ENCODE measurements at regions not wholly inside any gene's neighbourhood (a gene's known extent, or its start where the extent isn't known, plus 50 kb on each side); places are given as distances from the start of the nearest gene placed in this dataset.

DNA sequence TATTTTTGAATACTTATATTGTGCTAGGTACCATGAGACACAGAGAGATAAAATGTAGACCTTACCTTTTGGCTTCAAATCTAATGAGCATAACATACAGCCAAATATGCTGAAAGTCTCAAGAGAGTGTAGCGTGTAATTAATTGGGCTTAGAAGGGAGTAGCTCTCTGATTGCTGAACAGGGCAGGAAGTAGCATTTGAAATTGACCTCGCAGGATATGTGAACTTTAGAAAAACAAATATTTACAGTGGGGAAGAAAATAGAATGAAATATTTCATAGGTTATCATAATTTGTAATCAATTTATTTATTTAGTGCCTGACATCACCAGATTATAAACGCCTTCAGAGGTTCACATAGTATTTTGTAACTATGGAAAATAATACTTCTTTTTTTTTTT, 327.1 kb downstream of the RFC3 start:
- DNase-seq (ENCODE audit: extremely low spot score, unreplicated experiment) = no peak
- Mint-ChIP-seq H3K27ac (no peak overlapping the region), H3K36me3 (no peaks in the 10 kb centered on the region), H3K4me3 (no peak overlapping the region), H3K9me3 (no peaks in the 10 kb centered on the region), H3K4me1 (ENCODE audit: unreplicated experiment) (no peaks in the 10 kb centered on the region), H3K27me3 (no peaks in the 10 kb centered on the region)
- TF ChIP-seq, protein P1, sequence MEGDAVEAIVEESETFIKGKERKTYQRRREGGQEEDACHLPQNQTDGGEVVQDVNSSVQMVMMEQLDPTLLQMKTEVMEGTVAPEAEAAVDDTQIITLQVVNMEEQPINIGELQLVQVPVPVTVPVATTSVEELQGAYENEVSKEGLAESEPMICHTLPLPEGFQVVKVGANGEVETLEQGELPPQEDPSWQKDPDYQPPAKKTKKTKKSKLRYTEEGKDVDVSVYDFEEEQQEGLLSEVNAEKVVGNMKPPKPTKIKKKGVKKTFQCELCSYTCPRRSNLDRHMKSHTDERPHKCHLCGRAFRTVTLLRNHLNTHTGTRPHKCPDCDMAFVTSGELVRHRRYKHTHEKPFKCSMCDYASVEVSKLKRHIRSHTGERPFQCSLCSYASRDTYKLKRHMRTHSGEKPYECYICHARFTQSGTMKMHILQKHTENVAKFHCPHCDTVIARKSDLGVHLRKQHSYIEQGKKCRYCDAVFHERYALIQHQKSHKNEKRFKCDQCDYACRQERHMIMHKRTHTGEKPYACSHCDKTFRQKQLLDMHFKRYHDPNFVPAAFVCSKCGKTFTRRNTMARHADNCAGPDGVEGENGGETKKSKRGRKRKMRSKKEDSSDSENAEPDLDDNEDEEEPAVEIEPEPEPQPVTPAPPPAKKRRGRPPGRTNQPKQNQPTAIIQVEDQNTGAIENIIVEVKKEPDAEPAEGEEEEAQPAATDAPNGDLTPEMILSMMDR (conservative IDR thresholded peaks at IDR 0.05) = no peak

DNA sequence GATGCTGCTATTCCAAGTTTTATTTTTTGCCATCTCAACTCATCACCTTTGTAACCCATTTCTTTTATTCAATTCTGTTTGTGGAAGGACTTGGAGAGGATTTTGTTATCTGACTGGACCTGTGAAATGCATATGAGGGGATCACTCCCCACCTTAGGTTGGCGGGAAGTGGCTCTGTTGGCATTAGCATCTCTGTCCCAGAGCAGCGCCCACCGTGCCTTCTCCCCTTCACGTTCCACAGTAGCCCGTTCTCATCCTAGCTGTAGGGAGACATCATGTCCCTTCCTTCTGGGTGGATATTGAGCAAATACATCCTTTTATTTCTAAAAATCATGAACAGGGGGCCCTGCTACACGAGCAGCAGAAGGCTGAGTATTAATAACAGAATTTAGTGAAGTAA, 330.4 kb downstream of the RFC3 start:
- Mint-ChIP-seq H3K27me3 (peaks cover 4% of the 10 kb centered on the region), H3K4me3 (no peak overlapping the region), H3K4me1 (ENCODE audit: unreplicated experiment) (no peaks in the 10 kb centered on the region), H3K36me3 (no peaks in the 10 kb centered on the region), H3K9me3 (peaks cover 5% of the 10 kb centered on the region), H3K27ac (no peak overlapping the region)
- no peak for DNase-seq (ENCODE audit: extremely low spot score, unreplicated experiment)
- TF ChIP-seq, protein P1 (conservative IDR thresholded peaks at IDR 0.05) = no peak

DNA sequence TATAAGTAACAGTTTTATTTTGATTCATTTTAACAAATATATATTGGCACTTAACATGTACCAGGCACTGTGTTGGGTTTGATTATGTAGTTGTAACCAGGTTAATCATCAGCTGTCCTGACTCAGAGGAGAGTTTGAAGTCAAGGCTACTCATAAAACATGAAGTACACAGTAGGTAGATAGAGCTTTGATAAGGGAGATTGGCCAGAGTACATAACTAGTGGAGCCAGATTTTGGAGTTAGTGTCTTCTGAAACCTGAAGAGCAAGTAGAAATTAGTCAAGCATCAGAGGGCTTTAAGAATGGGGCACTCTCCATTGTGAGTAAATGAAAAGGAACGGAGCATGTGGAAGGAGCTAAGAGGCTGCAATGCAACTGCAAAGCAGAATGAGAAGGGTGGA, 333.9 kb downstream of the RFC3 start:
- DNase-seq (ENCODE audit: extremely low spot score, unreplicated experiment) = no peak
- TF ChIP-seq, protein P1 (conservative IDR thresholded peaks at IDR 0.05) = no peak
- Mint-ChIP-seq H3K36me3 (no peaks in the 10 kb centered on the region), H3K4me1 (ENCODE audit: unreplicated experiment) (peaks cover 10% of the 10 kb centered on the region), H3K4me3 (no peak overlapping the region), H3K27me3 (peaks cover 4% of the 10 kb centered on the region), H3K9me3 (peaks cover 5% of the 10 kb centered on the region), H3K27ac (no peak overlapping the region)

DNA sequence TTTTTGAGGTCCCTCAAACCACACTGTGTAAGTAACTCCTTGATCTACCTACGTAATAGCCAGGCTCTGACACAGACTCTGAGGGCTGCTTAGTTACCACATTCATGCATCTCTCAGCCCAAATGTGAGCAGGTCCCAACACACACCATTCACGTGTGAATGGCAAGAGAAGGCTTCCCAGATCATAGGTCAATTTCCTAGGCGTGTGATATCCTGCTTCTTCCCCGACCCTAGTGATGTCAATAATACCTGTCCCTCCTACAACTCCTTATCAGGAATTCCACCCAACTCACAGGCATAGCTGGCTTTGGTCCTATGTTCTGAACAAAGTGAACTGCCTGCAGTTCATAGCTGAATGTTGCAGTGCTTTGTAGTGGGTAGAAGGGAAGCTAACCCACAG, 334.5 kb downstream of the RFC3 start:
- peaks cover 5% of the 10 kb centered on the region for H3K9me3 Mint-ChIP-seq
- no peak for DNase-seq (ENCODE audit: extremely low spot score, unreplicated experiment)
- TF ChIP-seq, protein P1 (conservative IDR thresholded peaks at IDR 0.05) = no peak
- H3K4me3 Mint-ChIP-seq = no peak overlapping the region
- H3K36me3 Mint-ChIP-seq = no peaks in the 10 kb centered on the region
- peaks cover 7% of the 10 kb centered on the region for H3K27me3 Mint-ChIP-seq
- H3K4me1 Mint-ChIP-seq (ENCODE audit: unreplicated experiment) = peaks cover 15% of the 10 kb centered on the region
- no peak overlapping the region for H3K27ac Mint-ChIP-seq

DNA sequence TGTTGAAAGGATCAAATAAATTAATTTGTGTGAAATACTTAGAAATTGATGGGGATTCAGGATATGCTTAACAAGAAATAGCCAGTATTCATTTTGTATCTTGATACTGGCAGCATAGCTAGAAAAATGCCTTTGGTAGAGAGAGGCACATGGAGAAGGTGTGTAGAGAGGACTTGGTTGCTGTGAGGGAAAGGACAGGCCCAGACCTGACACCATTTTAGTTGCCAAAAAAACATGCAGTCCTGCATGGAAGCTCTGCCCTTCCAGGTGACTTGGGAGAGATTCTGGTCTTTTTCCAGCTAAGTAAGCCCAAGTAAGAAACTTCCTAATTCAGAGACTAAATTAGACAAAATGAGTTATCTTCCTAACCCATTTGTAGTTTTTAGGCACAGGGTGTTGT, 335.0 kb downstream of the RFC3 start:
- H3K4me1 Mint-ChIP-seq (ENCODE audit: unreplicated experiment) = peaks cover 16% of the 10 kb centered on the region
- TF ChIP-seq, protein P1 (conservative IDR thresholded peaks at IDR 0.05) = no peak
- peaks cover 5% of the 10 kb centered on the region for H3K9me3 Mint-ChIP-seq
- H3K27ac Mint-ChIP-seq = no peak overlapping the region
- H3K27me3 Mint-ChIP-seq = peaks cover 8% of the 10 kb centered on the region
- no peak overlapping the region for H3K4me3 Mint-ChIP-seq
- no peak for DNase-seq (ENCODE audit: extremely low spot score, unreplicated experiment)
- no peaks in the 10 kb centered on the region for H3K36me3 Mint-ChIP-seq
